GM12865 (cell line): ENCODE measurements at regions not wholly inside any gene's neighbourhood (a gene's known extent, or its start where the extent isn't known, plus 50 kb on each side); places are given as distances from the start of the nearest gene placed in this dataset.

Experiments
- DNase-seq: peaks from one replicate; pipeline ENCODE4 v3.0.0; 2010; ENCODE audit warnings: low read depth
- H3K4me3 ChIP-seq: 2 replicates; pipeline ENCODE4 v1.5.1; 2011; ENCODE audit warnings: mild to moderate bottlenecking, low read depth, low read length, control low read depth
- TF ChIP-seq, protein P1 (sequence below): IDR thresholded peaks from 2 replicates; pipeline ENCODE4 v1.5.1; 2011; ENCODE audit warnings: low read length, control low read depth, low read depth, inconsistent platforms; ENCODE audit not compliant: insufficient read depth; ENCODE audit errors: missing control alignments

DNA sequence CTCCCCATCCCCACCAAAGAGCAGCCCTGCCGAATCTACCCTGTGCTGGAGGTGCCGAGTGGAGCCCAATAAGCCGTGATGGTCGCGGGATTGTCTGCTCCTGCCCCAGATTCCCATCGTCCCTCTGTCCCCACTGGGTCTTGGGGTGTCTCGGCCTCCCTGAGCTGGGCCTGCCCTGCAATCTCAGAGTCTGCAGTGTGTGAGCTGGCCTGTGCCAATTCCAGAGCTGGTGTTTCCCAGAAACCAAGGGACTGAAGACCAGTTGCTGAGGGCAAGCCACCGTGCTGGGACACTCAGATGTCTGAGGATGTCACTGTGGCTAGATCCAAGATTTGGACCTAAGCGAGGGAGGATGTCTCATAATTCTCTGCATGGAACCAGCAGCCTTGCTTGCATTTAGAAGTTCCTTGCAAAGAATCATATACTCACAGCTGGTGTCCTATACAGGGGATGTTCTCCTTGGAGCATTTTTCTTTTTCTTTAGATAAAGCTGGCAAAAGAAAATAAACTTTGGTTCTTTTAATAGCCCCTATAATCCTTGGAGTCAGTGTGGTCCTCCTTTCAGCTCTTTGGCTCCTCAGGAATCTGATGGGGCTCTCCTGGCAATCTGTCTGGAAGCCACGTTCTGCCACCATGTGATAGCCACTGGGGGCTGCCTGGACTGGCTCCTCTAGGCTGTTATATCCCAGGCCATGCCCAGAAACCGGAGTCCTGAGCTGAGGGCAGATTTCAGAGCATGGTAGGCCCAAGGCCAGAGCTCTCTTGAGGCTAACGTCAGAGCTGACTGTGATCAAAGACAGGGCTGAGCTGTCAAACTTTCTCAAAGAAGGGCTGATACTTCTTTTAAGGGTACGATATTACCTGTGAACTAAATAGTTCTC, 140.1 kb upstream of the HAAO start:
- DNase-seq, result no peak
- H3K4me3 ChIP-seq, result no peak overlapping the region
- TF ChIP-seq, protein P1, sequence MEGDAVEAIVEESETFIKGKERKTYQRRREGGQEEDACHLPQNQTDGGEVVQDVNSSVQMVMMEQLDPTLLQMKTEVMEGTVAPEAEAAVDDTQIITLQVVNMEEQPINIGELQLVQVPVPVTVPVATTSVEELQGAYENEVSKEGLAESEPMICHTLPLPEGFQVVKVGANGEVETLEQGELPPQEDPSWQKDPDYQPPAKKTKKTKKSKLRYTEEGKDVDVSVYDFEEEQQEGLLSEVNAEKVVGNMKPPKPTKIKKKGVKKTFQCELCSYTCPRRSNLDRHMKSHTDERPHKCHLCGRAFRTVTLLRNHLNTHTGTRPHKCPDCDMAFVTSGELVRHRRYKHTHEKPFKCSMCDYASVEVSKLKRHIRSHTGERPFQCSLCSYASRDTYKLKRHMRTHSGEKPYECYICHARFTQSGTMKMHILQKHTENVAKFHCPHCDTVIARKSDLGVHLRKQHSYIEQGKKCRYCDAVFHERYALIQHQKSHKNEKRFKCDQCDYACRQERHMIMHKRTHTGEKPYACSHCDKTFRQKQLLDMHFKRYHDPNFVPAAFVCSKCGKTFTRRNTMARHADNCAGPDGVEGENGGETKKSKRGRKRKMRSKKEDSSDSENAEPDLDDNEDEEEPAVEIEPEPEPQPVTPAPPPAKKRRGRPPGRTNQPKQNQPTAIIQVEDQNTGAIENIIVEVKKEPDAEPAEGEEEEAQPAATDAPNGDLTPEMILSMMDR, result no peak

DNA sequence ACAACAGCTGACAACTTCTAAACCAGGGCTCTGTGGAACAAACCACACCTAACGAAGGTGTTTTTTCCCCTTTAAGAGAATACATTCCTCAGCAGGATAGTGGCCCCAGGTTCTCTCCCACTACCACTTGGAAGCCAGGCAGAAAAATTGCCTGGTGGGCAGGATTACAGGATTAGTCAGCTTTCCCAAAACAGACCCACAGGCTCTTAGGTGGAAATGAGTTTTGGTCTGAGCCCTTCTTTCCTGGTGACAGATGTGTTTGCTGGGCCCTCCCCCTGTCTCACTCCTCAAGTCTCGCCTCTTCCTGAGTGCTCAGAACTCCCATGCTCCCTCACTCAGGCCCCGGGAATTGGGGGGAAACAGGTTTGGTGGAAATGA, 139.4 kb upstream of the HAAO start:
- H3K4me3 ChIP-seq, result no peak overlapping the region
- no peak for DNase-seq
- TF ChIP-seq, protein P1, result no peak

DNA sequence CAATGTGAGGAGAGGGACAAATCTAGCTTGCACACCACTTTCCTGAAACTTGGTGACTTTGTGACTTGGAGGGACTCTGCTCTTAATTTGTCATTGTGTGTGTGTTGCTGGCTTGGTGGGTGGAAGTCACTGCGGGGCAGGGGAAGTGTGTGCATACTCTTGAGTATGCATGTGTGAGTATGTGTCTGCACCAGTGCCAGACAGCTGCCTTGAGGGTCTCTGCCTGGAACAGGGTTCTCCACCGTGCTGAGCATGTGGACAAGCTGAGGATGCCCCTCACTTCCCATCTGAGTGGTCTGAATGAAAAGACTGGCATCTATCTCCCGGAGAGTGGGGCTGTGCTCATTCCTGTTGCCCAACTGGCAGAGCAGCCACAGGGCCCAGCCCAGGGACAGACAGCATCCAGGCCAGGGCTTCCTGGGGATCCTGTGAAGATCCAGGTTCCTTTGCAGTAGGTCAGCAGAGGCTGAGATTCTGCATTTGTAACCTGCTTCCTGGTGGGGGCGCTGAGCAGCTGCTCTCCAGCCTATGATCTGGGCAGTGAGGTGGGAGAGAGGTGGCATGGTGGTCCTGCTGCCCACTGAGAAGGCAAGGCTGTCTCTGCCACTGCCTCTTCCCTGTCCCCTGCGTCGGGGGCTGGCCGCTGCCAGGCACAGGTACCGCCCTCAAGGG, 138.9 kb upstream of the HAAO start:
- TF ChIP-seq, protein P1, result peak; percentile 28
- DNase-seq, result no peak
- no peak overlapping the region for H3K4me3 ChIP-seq

DNA sequence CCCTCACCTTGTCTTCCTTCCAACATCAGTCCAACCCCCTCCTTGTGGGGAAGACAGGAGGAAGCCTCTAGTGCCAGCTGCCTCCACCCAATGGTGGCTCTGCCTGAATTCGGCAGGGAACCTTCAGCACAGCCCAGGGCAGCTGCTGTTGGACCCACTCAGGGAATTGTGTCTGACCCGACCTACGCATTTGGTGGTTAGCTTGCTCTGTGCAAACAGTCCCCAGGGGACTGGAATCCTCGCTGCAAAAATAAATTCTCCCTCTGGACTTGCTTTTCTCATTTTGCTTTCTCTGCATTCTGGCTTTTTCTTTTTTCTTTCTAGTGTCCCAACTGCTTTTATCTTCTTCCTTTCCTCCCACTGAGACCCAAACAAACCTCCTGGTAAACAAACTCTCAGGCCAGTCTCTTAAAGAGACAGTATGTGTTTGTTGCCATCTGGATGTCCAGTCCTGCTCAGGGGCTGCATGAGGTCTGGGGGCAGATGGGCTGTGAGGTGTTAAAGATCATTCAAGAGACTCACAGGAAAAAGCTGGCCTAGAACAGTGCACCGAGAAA, 137.7 kb upstream of the HAAO start:
- TF ChIP-seq, protein P1, result no peak
- no peak for DNase-seq
- H3K4me3 ChIP-seq, result no peak overlapping the region

DNA sequence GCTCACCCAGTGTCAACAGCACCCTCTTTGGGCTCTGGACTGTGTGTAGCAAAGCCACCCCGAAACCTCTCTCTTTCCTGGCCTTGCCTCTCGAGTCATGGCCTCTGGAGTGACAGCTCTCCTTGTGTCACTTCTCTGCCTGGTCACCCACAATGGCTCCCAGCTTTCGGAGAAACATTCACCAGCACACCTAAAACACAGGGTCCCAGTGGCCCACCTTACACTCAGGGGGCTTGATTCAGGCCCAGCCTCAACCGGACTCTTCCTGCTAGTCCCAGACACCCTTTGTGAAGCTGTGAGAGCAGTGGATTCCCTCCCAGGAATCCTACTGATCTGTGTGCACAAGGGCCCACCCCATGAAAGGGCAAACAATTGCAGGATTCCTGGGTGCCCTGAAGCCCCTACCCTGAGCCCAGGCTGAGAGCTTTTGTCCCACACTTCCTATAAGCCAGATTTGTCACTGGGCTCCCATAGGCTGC, 137.2 kb upstream of the HAAO start:
- DNase-seq, result no peak
- H3K4me3 ChIP-seq, result no peak overlapping the region
- TF ChIP-seq, protein P1, result no peak

DNA sequence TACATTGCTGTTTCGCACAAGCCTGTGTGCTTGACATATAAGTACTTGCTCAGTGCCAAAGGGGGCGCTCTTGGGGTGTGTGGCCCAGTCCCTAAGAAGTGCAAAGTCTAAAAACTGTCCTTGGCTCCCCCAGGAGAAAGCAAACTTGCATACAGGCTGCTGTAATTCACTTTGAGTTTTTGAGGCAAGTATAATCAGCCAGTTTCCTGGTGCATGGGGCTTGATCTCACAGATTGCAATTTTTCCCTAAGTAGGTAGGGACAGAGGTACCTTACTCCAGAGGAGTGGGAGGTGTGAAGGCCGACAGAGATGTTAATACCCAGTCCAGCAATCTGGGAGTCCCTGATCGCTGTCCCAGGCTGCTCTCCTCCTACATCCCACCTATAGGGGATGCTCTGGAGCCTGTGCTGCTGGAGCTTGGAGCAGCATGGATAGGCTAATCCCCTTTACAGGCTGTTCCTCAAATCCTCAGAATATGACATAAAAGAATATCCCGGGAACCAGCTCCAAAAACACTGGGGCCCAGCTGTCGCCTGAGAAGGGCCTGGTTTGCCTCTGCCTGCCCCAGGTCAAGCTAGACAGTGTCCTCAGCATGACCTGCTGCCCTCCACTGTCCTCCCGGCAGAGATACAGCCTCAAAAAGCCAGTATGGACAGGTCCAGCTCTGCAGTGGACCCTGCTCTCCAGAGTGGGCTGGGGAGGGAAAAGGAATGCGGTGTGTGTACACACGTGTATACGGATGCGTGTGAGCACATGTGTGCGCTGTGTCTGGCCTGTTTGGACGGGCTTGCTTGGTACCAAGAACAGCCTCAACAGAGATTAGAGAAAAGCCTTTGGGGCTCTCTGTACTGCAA, 136.5 kb upstream of the HAAO start:
- DNase-seq, result peak; percentile 39
- TF ChIP-seq, protein P1, result peak; percentile 12
- no peak overlapping the region for H3K4me3 ChIP-seq
